IPS-18c (cell line): ENCODE measurements at regions not wholly inside any gene's neighbourhood (a gene's known extent, or its start where the extent isn't known, plus 50 kb on each side); places are given as distances from the start of the nearest gene placed in this dataset.

Experiments used
- H3K4me3 ChIP-seq: 2 replicates; pipeline ENCODE4 v1.7.0; 2013; ENCODE audit warnings: low read depth, mild to moderate bottlenecking, low read length, moderate library complexity; ENCODE audit not compliant: insufficient read depth
- H3K9me3 ChIP-seq: one replicate; pipeline ENCODE4 v1.6.1; 2013; ENCODE audit warnings: mild to moderate bottlenecking, low read length, moderate library complexity; ENCODE audit not compliant: control insufficient read depth, insufficient read depth

- Histone ChIP-seq H3K9me3 (no peaks in the 10 kb centered on the region), H3K4me3 (no peak overlapping the region)
Observed at GRCh38 chr5:54927097-54927746, 58.2 kb downstream of the ESM1 start.

GRCh38 chr5:54924487-54924886 is 60.9 kb downstream of the ESM1 start:
- Histone ChIP-seq H3K4me3 (no peak overlapping the region), H3K9me3 (no peaks in the 10 kb centered on the region)

- H3K4me3 ChIP-seq, result no peak overlapping the region
- H3K9me3 ChIP-seq, result no peaks in the 10 kb centered on the region
Observed at GRCh38 chr5:54917323-54917722, 68.1 kb downstream of the ESM1 start.

GRCh38 chr5:54915466-54916027 is 69.8 kb downstream of the ESM1 start:
- Histone ChIP-seq H3K9me3 (no peaks in the 10 kb centered on the region), H3K4me3 (no peak overlapping the region)

- H3K9me3 ChIP-seq, result no peaks in the 10 kb centered on the region
Observed at GRCh38 chr5:54912021-54912420, 73.4 kb downstream of the ESM1 start.

GRCh38 chr5:54909911-54910870 is 75.2 kb downstream of the ESM1 start:
- Histone ChIP-seq H3K4me3 (no peak overlapping the region), H3K9me3 (no peaks in the 10 kb centered on the region)

More at GRCh38 chr5:54912021-54912420, 73.4 kb downstream of the ESM1 start:
- H3K4me3 ChIP-seq, result no peak overlapping the region

- Histone ChIP-seq H3K9me3 (no peaks in the 10 kb centered on the region), H3K4me3 (no peak overlapping the region)
Observed at GRCh38 chr5:54908774-54909525, 76.4 kb downstream of the ESM1 start.

GRCh38 chr5:54905942-54906537 is 79.4 kb downstream of the ESM1 start:
- Histone ChIP-seq H3K9me3 (no peaks in the 10 kb centered on the region), H3K4me3 (no peak overlapping the region)

- H3K4me3 ChIP-seq, result no peak overlapping the region
Observed at GRCh38 chr5:54905246-54905795, 80.1 kb downstream of the ESM1 start.

GRCh38 chr5:54904425-54904824 is 81.0 kb downstream of the ESM1 start:
- Histone ChIP-seq H3K9me3 (no peaks in the 10 kb centered on the region), H3K4me3 (no peak overlapping the region)

More at GRCh38 chr5:54905246-54905795, 80.1 kb downstream of the ESM1 start:
- H3K9me3 ChIP-seq, result no peaks in the 10 kb centered on the region

- no peak overlapping the region for H3K4me3 ChIP-seq
- no peaks in the 10 kb centered on the region for H3K9me3 ChIP-seq
Observed at GRCh38 chr5:54902791-54903473, 82.5 kb downstream of the ESM1 start.

GRCh38 chr5:54900984-54901725 is 84.2 kb downstream of the ESM1 start:
- Histone ChIP-seq H3K4me3 (no peak overlapping the region), H3K9me3 (no peaks in the 10 kb centered on the region)

GRCh38 chr5:54897001-54897400 is 88.4 kb downstream of the ESM1 start:
- Histone ChIP-seq H3K4me3 (no peak overlapping the region), H3K9me3 (peaks cover 2% of the 10 kb centered on the region)

- no peak overlapping the region for H3K4me3 ChIP-seq
- H3K9me3 ChIP-seq, result peaks cover 2% of the 10 kb centered on the region
Observed at GRCh38 chr5:54895816-54896341, 89.5 kb downstream of the ESM1 start.
